ENCODE measurements at regions not wholly inside any gene's neighbourhood (a gene's known extent, or its start where the extent isn't known, plus 50 kb on each side); places are given as distances from the start of the nearest gene placed in this dataset.

GRCh38 chr18:10365901-10366300 is 88.5 kb upstream of the APCDD1 start:
- peak; percentile 52 for DNase-seq (ENCODE audit: low read depth)
- TF ChIP-seq CTCF (IDR thresholded peaks at IDR 0.05; ENCODE audit: insufficient read depth, low read depth, low read length) = no peak
- H3K4me3 ChIP-seq (ENCODE audit: low read depth, low read length) = no peak overlapping the region

DNA sequence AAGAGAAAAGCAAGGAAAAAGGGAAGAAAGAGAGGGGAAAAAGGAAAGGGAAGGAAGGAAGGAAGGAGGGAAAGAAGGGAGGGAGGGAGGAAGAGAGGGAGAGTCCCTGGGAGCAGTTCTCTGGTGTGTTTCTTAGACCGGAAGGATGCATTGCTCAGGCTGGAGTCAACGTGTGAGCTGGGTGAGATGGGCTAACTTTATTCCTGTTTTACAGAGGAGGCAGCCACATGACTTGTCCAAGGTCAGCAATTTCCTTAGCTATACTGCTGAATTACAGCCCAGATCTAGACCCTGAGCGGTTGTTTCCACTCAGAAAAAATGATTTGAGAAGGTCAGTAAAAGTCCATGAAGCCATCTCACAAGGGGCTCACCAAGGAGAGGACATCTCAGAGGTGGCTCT is 86.6 kb upstream of the APCDD1 start:
- no peak overlapping the region for H3K4me3 ChIP-seq (ENCODE audit: low read depth, low read length)
- no peak for TF ChIP-seq CTCF (IDR thresholded peaks at IDR 0.05; ENCODE audit: insufficient read depth, low read depth, low read length)
- no peak for DNase-seq (ENCODE audit: low read depth)

DNA sequence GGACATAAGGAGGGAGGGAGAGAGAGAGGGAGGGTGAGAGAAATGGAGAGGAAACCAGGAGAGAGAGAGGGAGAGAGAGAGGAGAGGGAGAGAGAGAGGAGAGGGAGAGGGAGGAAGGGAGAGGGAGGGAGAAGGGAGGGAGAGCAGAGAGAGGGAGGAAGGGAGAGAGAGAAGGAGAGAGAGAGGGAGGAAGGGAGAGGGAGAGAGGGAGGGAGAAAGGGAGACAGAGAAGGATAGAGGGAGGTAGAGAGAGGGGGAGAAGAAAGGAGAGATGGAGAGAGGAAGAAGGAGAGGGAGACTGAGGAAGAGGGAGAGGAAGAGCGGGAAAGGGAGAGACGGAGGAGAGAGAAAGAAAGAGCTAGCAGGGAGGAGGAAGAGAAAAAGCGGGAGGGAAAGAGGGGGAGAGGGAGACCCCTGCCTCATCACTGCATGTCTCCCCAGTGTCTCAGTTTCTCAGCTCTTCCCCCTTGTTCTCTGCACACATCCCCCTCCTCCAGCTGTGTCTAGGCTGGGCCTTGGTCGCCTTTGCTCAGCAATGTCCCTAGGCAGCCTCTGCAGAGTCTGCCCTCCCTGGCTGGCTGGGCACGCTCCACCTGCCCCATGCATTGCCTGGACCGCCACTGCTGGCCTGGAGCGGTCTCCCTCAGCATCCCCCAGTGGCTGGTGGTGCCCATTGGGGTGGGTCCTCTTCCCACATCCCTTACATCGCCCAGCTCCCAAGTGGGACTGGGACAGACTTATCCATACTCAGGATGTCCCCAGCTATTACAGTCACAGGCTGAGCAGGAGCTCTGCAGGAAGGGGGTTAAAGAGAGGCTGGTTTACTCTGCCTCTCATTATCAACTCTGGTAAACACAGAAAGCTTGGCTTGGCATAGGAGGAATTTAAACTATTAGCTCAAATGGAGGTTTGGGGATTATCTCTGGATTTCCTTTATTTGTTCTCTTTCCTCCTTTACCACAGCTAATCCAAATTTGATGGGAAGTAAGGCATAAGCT is 85.7 kb upstream of the APCDD1 start:
- no peak for TF ChIP-seq CTCF (IDR thresholded peaks at IDR 0.05; ENCODE audit: insufficient read depth, low read depth, low read length)
- H3K4me3 ChIP-seq (ENCODE audit: low read depth, low read length) = no peak overlapping the region
- DNase-seq (ENCODE audit: low read depth) = no peak

GRCh38 chr18:10370716-10371115 is 83.7 kb upstream of the APCDD1 start:
- DNase-seq (ENCODE audit: low read depth) = no peak
- TF ChIP-seq CTCF (IDR thresholded peaks at IDR 0.05; ENCODE audit: insufficient read depth, low read depth, low read length) = no peak

GRCh38 chr18:10371165-10371564 is 83.3 kb upstream of the APCDD1 start:
- DNase-seq (ENCODE audit: low read depth) = no peak
- no peak overlapping the region for H3K4me3 ChIP-seq (ENCODE audit: low read depth, low read length)
- TF ChIP-seq CTCF (IDR thresholded peaks at IDR 0.05; ENCODE audit: insufficient read depth, low read depth, low read length) = no peak

More at GRCh38 chr18:10370716-10371115, 83.7 kb upstream of the APCDD1 start:
- H3K4me3 ChIP-seq (ENCODE audit: low read depth, low read length) = no peak overlapping the region

DNA sequence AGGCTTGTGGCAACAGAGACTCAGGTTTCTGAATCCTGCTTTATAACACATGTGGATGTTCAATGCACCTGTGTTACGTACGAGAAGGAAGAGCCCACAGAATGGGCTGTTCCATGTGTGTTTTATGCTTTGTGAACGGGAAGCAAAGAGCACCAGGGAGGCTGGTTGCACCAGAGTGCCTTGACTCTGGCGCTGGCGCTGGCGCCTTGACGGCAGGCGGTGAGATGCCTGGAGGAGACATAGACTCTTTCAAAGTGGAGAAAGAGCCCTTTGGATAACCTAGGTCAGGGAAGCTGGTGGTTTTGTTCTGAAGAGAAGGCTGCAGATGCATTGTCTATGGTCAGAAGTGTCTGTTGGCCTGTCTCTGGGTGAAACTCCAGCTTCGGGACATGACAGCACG is 80.2 kb upstream of the APCDD1 start:
- DNase-seq (ENCODE audit: low read depth) = no peak
- TF ChIP-seq CTCF (IDR thresholded peaks at IDR 0.05; ENCODE audit: insufficient read depth, low read depth, low read length) = no peak
- no peak overlapping the region for H3K4me3 ChIP-seq (ENCODE audit: low read depth, low read length)
